ENCODE measurements at regions not wholly inside any gene's neighbourhood (a gene's known extent, or its start where the extent isn't known, plus 50 kb on each side); places are given as distances from the start of the nearest gene placed in this dataset.

DNA sequence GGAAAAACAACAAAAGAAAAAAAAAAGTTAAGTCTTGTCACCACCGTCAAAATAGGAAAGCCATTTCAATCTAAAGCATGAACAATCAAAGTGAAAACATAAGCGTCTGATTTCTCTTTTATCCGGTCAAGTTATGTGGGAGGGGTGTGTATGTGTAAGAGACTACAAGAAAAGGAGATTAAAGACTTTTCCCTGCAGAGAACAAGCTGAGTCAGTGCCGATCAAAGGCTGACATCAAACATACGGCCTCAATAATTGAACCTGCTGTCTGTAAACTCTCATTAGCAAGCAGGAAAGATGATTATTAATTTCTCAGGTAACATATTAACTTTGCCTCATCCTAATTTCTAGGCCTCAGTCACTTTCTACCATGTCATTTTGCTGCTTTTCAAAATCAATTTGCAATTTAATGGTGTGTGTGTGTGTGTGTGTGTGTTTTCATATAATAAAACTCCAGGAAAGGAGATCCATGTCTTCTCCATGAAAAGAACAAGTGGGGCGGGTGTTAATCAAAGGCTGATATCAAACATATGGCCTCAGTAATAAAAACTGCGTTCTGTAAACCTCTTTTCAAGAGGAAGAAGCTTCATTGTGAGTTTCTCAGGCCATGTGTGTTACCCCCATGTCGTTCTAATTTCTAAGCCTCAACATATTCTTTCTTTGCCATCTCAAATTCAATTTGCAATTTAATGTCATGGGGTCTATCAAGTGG lies 649.1 kb upstream of the SORCS1 start:
- H3K4me3 ChIP-seq (ENCODE audit: low read length), result no peak overlapping the region
- no peaks in the 10 kb centered on the region for H3K9me3 ChIP-seq (ENCODE audit: control insufficient read depth, insufficient read depth, low read length)
- no peaks in the 10 kb centered on the region for H3K27me3 ChIP-seq (ENCODE audit: control insufficient read depth, insufficient read depth, low read length)
- DNase-seq (ENCODE audit: low read depth, low spot score), result no peak
- no CpG with 5 or more reads among the region's 8 CpGs for WGBS (ENCODE audit: insufficient coverage, insufficient read length)
- H3K27ac ChIP-seq (ENCODE audit: low read length), result no peak overlapping the region
- H3K4me1 ChIP-seq (ENCODE audit: control insufficient read depth, insufficient read depth, low read length), result no peaks in the 10 kb centered on the region
- H3K36me3 ChIP-seq (ENCODE audit: control insufficient read depth, insufficient read depth, low read length), result no peaks in the 10 kb centered on the region

DNA sequence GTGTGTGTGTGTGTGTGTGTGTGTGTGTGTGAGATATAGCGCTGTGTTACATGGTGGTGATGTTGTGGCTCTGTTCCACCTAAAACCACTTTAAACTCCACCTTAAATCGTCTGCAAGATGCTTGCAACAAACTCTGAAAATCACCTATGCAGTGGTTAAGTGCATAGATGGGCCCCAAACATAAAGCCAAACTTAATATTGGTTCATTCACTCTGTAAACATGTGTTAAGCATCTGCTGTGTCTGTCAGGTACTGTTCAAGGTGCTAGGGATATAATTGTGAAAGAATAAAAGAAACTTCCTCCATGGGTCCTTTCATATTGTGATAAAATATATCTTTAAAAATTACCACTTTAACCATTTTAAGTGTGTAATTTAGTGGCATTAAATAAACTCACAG lies 645.4 kb upstream of the SORCS1 start:
- no peaks in the 10 kb centered on the region for H3K27me3 ChIP-seq (ENCODE audit: control insufficient read depth, insufficient read depth, low read length)
- DNase-seq (ENCODE audit: low read depth, low spot score), result no peak
- H3K4me3 ChIP-seq (ENCODE audit: low read length), result no peak overlapping the region
- H3K27ac ChIP-seq (ENCODE audit: low read length), result no peak overlapping the region
- H3K36me3 ChIP-seq (ENCODE audit: control insufficient read depth, insufficient read depth, low read length), result no peaks in the 10 kb centered on the region
- WGBS (ENCODE audit: insufficient coverage, insufficient read length), result no CpG with 5 or more reads among the region's 2 CpGs
- no peaks in the 10 kb centered on the region for H3K4me1 ChIP-seq (ENCODE audit: control insufficient read depth, insufficient read depth, low read length)
- no peaks in the 10 kb centered on the region for H3K9me3 ChIP-seq (ENCODE audit: control insufficient read depth, insufficient read depth, low read length)

DNA sequence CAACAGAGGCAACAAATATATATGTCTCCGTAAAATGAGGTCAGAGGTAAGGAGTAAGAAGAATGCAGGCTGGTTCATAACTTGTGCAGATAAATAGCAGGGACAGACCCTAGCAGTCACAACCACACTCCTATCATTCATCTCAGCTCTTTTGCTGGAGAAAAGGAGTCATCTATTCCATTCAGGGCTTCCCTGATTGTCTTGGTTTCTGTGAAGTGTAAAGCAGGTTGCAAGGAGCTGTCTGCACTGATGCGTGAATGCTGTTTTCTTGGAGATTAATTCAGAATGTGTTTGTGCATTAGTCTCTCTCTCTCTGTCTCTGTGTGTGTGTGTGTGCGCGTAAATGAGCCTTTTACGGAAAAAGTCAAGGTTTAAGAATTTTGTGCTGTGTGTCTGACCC lies 643.3 kb upstream of the SORCS1 start:
- Histone ChIP-seq H3K4me3 (ENCODE audit: low read length) (no peak overlapping the region), H3K27ac (ENCODE audit: low read length) (no peak overlapping the region)

GRCh38 chr10:107806026-107806425 lies 641.5 kb upstream of the SORCS1 start:
- H3K36me3 ChIP-seq (ENCODE audit: control insufficient read depth, insufficient read depth, low read length), result no peaks in the 10 kb centered on the region
- H3K27ac ChIP-seq (ENCODE audit: low read length), result no peak overlapping the region
- H3K4me3 ChIP-seq (ENCODE audit: low read length), result no peak overlapping the region
- DNase-seq (ENCODE audit: low read depth, low spot score), result no peak
- WGBS (ENCODE audit: insufficient coverage, insufficient read length), result no CpG with 5 or more reads among the region's 1 CpG
- no peaks in the 10 kb centered on the region for H3K4me1 ChIP-seq (ENCODE audit: control insufficient read depth, insufficient read depth, low read length)
- H3K27me3 ChIP-seq (ENCODE audit: control insufficient read depth, insufficient read depth, low read length), result no peaks in the 10 kb centered on the region
- H3K9me3 ChIP-seq (ENCODE audit: control insufficient read depth, insufficient read depth, low read length), result no peaks in the 10 kb centered on the region

More for the DNA sequence above, 643.3 kb upstream of the SORCS1 start:
- WGBS (ENCODE audit: insufficient coverage, insufficient read length), result no CpG with 5 or more reads among the region's 5 CpGs
- Histone ChIP-seq H3K9me3 (ENCODE audit: control insufficient read depth, insufficient read depth, low read length) (no peaks in the 10 kb centered on the region), H3K4me1 (ENCODE audit: control insufficient read depth, insufficient read depth, low read length) (no peaks in the 10 kb centered on the region), H3K36me3 (ENCODE audit: control insufficient read depth, insufficient read depth, low read length) (no peaks in the 10 kb centered on the region), H3K27me3 (ENCODE audit: control insufficient read depth, insufficient read depth, low read length) (no peaks in the 10 kb centered on the region)
- no peak for DNase-seq (ENCODE audit: low read depth, low spot score)

DNA sequence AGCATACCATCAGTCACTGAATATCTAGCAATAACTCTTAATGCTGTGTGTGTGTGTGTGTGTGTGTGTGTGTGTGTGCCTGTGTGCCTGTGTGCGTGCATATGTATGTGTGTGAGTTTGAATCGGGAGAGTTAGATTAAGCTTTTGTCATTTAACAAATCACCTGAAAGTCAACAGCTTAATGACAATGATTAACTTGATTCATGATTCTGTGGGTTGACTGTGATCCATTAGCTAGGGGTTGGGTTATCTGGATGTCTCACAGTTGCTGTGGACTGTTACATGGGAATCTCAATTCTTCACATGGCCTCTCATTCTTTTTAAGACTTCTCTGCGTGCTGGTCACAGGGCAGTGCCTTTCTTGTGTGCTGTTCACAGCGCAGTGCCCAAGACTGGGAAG lies 639.0 kb upstream of the SORCS1 start:
- no peak for DNase-seq (ENCODE audit: low read depth, low spot score)
- no peaks in the 10 kb centered on the region for H3K9me3 ChIP-seq (ENCODE audit: control insufficient read depth, insufficient read depth, low read length)
- WGBS (ENCODE audit: insufficient coverage, insufficient read length), result no CpG with 5 or more reads among the region's 4 CpGs

DNA sequence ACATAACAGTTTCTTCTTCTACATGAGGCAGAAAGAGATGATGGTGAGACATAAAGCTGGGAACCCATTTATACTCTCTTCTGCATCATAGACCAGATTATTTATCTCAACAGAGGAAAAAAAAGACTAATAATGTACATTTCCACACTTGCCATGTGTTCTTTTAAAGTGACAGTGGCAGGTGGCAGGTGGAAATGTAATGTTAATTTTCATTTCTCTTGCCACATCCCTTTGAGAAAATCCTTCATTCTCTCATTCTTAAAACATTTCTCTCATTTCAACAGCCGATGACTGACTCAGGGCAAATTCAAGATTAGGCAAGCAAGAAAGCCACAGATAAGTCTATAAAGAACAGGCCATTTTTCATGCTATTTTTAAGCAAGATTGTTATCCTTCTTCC lies 635.6 kb upstream of the SORCS1 start:
- Histone ChIP-seq H3K4me3 (ENCODE audit: low read length) (no peak overlapping the region), H3K36me3 (ENCODE audit: control insufficient read depth, insufficient read depth, low read length) (no peaks in the 10 kb centered on the region), H3K27ac (ENCODE audit: low read length) (no peak overlapping the region), H3K4me1 (ENCODE audit: control insufficient read depth, insufficient read depth, low read length) (no peaks in the 10 kb centered on the region), H3K27me3 (ENCODE audit: control insufficient read depth, insufficient read depth, low read length) (no peaks in the 10 kb centered on the region), H3K9me3 (ENCODE audit: control insufficient read depth, insufficient read depth, low read length) (no peaks in the 10 kb centered on the region)
- WGBS (ENCODE audit: insufficient coverage, insufficient read length), result no CpG with 5 or more reads among the region's 1 CpG
- DNase-seq (ENCODE audit: low read depth, low spot score), result no peak

More for the DNA sequence above, 639.0 kb upstream of the SORCS1 start:
- Histone ChIP-seq H3K27me3 (ENCODE audit: control insufficient read depth, insufficient read depth, low read length) (no peaks in the 10 kb centered on the region), H3K4me1 (ENCODE audit: control insufficient read depth, insufficient read depth, low read length) (no peaks in the 10 kb centered on the region), H3K27ac (ENCODE audit: low read length) (no peak overlapping the region), H3K36me3 (ENCODE audit: control insufficient read depth, insufficient read depth, low read length) (no peaks in the 10 kb centered on the region), H3K4me3 (ENCODE audit: low read length) (no peak overlapping the region)

GRCh38 chr10:107790271-107790670 lies 625.8 kb upstream of the SORCS1 start:
- Histone ChIP-seq H3K4me3 (ENCODE audit: low read length) (no peak overlapping the region), H3K9me3 (ENCODE audit: control insufficient read depth, insufficient read depth, low read length) (no peaks in the 10 kb centered on the region), H3K27ac (ENCODE audit: low read length) (no peak overlapping the region), H3K4me1 (ENCODE audit: control insufficient read depth, insufficient read depth, low read length) (no peaks in the 10 kb centered on the region), H3K27me3 (ENCODE audit: control insufficient read depth, insufficient read depth, low read length) (no peaks in the 10 kb centered on the region), H3K36me3 (ENCODE audit: control insufficient read depth, insufficient read depth, low read length) (no peaks in the 10 kb centered on the region)
- WGBS (ENCODE audit: insufficient coverage, insufficient read length), result no CpG with 5 or more reads among the region's 1 CpG
- DNase-seq (ENCODE audit: low read depth, low spot score), result no peak

GRCh38 chr10:107771066-107771465 lies 606.6 kb upstream of the SORCS1 start:
- Histone ChIP-seq H3K27ac (ENCODE audit: low read length) (no peak overlapping the region), H3K4me3 (ENCODE audit: low read length) (no peak overlapping the region), H3K9me3 (ENCODE audit: control insufficient read depth, insufficient read depth, low read length) (no peaks in the 10 kb centered on the region), H3K4me1 (ENCODE audit: control insufficient read depth, insufficient read depth, low read length) (no peaks in the 10 kb centered on the region), H3K27me3 (ENCODE audit: control insufficient read depth, insufficient read depth, low read length) (no peaks in the 10 kb centered on the region), H3K36me3 (ENCODE audit: control insufficient read depth, insufficient read depth, low read length) (no peaks in the 10 kb centered on the region)
- no CpG with 5 or more reads among the region's 1 CpG for WGBS (ENCODE audit: insufficient coverage, insufficient read length)
- no peak for DNase-seq (ENCODE audit: low read depth, low spot score)

GRCh38 chr10:107767185-107767584 lies 602.7 kb upstream of the SORCS1 start:
- H3K27me3 ChIP-seq (ENCODE audit: control insufficient read depth, insufficient read depth, low read length), result no peaks in the 10 kb centered on the region
- no CpG with 5 or more reads among the region's 3 CpGs for WGBS (ENCODE audit: insufficient coverage, insufficient read length)
- no peak overlapping the region for H3K27ac ChIP-seq (ENCODE audit: low read length)
- no peaks in the 10 kb centered on the region for H3K4me1 ChIP-seq (ENCODE audit: control insufficient read depth, insufficient read depth, low read length)
- no peaks in the 10 kb centered on the region for H3K9me3 ChIP-seq (ENCODE audit: control insufficient read depth, insufficient read depth, low read length)
- H3K36me3 ChIP-seq (ENCODE audit: control insufficient read depth, insufficient read depth, low read length), result no peaks in the 10 kb centered on the region
- no peak for DNase-seq (ENCODE audit: low read depth, low spot score)
- no peak overlapping the region for H3K4me3 ChIP-seq (ENCODE audit: low read length)

GRCh38 chr10:107754814-107755213 lies 590.3 kb upstream of the SORCS1 start:
- DNase-seq (ENCODE audit: low read depth, low spot score), result no peak
- Histone ChIP-seq H3K27ac (ENCODE audit: low read length) (no peak overlapping the region), H3K36me3 (ENCODE audit: control insufficient read depth, insufficient read depth, low read length) (no peaks in the 10 kb centered on the region), H3K4me1 (ENCODE audit: control insufficient read depth, insufficient read depth, low read length) (no peaks in the 10 kb centered on the region), H3K27me3 (ENCODE audit: control insufficient read depth, insufficient read depth, low read length) (no peaks in the 10 kb centered on the region), H3K9me3 (ENCODE audit: control insufficient read depth, insufficient read depth, low read length) (no peaks in the 10 kb centered on the region), H3K4me3 (ENCODE audit: low read length) (no peak overlapping the region)
- WGBS (ENCODE audit: insufficient coverage, insufficient read length), result no CpG with 5 or more reads among the region's 2 CpGs

DNA sequence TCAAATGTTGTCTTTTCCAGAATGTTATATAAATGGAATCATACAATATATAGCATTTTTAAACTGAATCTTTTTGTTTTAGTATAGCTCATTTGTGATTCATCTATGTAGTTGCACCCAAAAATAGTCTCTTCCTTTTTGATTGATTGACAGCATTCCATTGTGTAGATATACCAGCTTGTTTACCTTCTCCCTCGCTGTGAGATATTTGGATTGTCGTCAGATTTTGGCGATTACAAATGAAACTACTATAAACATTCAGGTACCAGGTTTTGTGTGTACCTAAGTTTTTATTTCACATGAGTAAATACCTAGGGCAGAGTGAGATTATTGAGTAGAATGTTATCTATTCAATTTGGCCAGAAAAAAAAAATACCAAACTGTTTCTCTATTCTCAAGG lies 584.7 kb upstream of the SORCS1 start:
- no peak for DNase-seq (ENCODE audit: low read depth, low spot score)
- no peaks in the 10 kb centered on the region for H3K4me1 ChIP-seq (ENCODE audit: control insufficient read depth, insufficient read depth, low read length)
- H3K27ac ChIP-seq (ENCODE audit: low read length), result no peak overlapping the region
- H3K36me3 ChIP-seq (ENCODE audit: control insufficient read depth, insufficient read depth, low read length), result no peaks in the 10 kb centered on the region
- no peak overlapping the region for H3K4me3 ChIP-seq (ENCODE audit: low read length)
- H3K27me3 ChIP-seq (ENCODE audit: control insufficient read depth, insufficient read depth, low read length), result no peaks in the 10 kb centered on the region
- H3K9me3 ChIP-seq (ENCODE audit: control insufficient read depth, insufficient read depth, low read length), result no peaks in the 10 kb centered on the region
- no CpG with 5 or more reads among the region's 3 CpGs for WGBS (ENCODE audit: insufficient coverage, insufficient read length)
